ENCODE measurements at regions not wholly inside any gene's neighbourhood (a gene's known extent, or its start where the extent isn't known, plus 50 kb on each side); places are given as distances from the start of the nearest gene placed in this dataset.

GRCh38 chr15:27617013-27617412 lies 482.1 kb downstream of the OCA2 start:
- no peak for TF ChIP-seq POLR2AphosphoS5 (IDR thresholded peaks at IDR 0.05; ENCODE audit: low read depth, low read length)
- TF ChIP-seq SIN3A (IDR thresholded peaks at IDR 0.05; ENCODE audit: borderline replicate concordance, insufficient read depth, low read length): no peak
- TF ChIP-seq REST (IDR thresholded peaks at IDR 0.05; ENCODE audit: insufficient read depth in 1 of 2, low read depth in 2 of 2, low read length in 2 of 2): no peak
- TF ChIP-seq TAF1 (IDR thresholded peaks at IDR 0.05; ENCODE audit: borderline replicate concordance, insufficient read depth, low read length): no peak
- TF ChIP-seq FOXP2 (optimal IDR thresholded peaks at IDR 0.05; ENCODE audit: borderline replicate concordance, extremely low read depth, extremely low read length, insufficient read depth): no peak
